GM12891 (cell line): ENCODE measurements at regions not wholly inside any gene's neighbourhood (a gene's known extent, or its start where the extent isn't known, plus 50 kb on each side); places are given as distances from the start of the nearest gene placed in this dataset.

ENCODE experiments used
- DNase-seq: peaks from one replicate; pipeline ENCODE4 v3.0.0; 2011; ENCODE audit warnings: low spot score; ENCODE audit not compliant: insufficient read length
- FAIRE-seq: peaks from 2 replicates; lab custom pipeline; 2011; peaks lifted over from hg19 to GRCh38; lab: Jason Lieb, UNC
- PAX5 ChIP-seq: IDR thresholded peaks from 2 replicates; pipeline ENCODE4 v1.6.1; 2011; ENCODE audit warnings: low read length, moderate library complexity, mild to moderate bottlenecking; ENCODE audit not compliant: insufficient read depth, severe bottlenecking
- POLR2A ChIP-seq: IDR thresholded peaks from 2 replicates; pipeline ENCODE4 v1.6.1; 2011; ENCODE audit warnings: low read depth, low read length, control low read depth
- POLR2AphosphoS5 ChIP-seq: IDR thresholded peaks from 2 replicates; pipeline ENCODE4 v1.6.1; 2011; ENCODE audit warnings: low read depth, low read length, control low read depth
- POU2F2 ChIP-seq: IDR thresholded peaks from 2 replicates; pipeline ENCODE4 v1.6.1; 2011; ENCODE audit warnings: low read depth, mild to moderate bottlenecking, control low read depth, low read length, moderate library complexity
- SPI1 ChIP-seq: IDR thresholded peaks from 2 replicates; pipeline ENCODE4 v1.6.1; 2011; ENCODE audit warnings: low read depth, low read length, control low read depth
- TAF1 ChIP-seq: IDR thresholded peaks from 2 replicates; pipeline ENCODE4 v1.6.1; 2011; ENCODE audit warnings: low read depth, low read length, control low read depth

DNA sequence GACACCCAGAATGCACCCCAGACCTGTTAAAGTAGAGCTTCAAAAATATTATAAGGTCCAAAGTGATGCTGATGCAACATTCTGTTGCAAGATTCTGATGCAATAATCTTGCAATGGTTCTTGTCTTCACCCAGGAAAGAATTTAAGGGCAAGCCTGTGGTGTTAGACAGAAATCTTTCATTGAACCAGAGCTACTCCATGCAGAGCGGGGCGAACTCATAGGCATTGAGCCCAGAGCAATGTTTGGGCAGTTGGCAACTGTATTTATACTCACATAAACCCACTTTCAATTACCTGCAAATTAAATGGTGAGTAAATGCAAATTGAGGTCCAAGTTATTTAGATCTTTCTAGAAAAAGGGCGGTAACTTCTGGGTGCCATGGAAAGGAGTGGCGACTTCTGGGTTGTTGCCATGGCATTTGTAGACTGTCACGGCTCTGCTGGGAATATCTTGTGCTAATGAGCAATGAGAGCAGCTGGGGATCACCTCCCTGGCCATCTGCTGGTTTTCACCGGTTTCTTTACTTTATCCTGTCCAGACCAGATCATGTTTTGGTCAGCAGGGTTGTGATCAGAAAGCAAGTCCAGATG is 163.4 kb downstream of the ICE1 start:
- FAIRE-seq: no peak
- DNase-seq: no peak
- TF ChIP-seq POLR2AphosphoS5 (no peak), POU2F2 (no peak), TAF1 (no peak), PAX5 (no peak), SPI1 (no peak), POLR2A (no peak)

GRCh38 chr5:5584751-5585150 is 162.3 kb downstream of the ICE1 start:
- DNase-seq: no peak
- FAIRE-seq: no peak
- TF ChIP-seq POU2F2 (no peak), SPI1 (no peak), POLR2A (no peak), POLR2AphosphoS5 (no peak), PAX5 (no peak), TAF1 (no peak)

DNA sequence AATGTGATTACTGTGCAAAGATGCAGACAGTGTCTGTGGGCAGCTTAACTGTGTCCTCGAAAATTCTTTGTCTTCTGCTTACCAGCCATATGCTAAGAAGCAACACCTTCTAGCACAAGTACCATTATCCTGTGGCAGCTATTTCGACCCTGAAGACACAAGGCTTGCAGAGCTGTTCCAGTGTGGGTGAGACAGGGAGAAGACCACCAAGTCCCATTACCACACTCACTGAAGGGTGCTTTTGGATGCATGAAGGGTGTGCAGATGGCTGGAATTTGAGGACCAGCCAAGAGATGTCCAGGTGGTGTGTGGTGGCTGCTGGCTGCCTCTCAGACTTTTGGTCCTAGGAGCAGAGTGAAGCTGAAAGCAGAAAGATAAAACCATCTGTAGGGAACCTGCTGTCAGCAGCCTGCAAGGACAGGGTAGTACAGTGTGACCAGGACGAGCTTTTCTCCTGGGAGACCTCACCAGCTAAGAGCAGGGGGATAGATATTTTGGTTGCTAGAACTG is 161.8 kb downstream of the ICE1 start:
- TF ChIP-seq POU2F2 (no peak), POLR2AphosphoS5 (no peak)
- DNase-seq (no peak), FAIRE-seq (no peak)

DNA sequence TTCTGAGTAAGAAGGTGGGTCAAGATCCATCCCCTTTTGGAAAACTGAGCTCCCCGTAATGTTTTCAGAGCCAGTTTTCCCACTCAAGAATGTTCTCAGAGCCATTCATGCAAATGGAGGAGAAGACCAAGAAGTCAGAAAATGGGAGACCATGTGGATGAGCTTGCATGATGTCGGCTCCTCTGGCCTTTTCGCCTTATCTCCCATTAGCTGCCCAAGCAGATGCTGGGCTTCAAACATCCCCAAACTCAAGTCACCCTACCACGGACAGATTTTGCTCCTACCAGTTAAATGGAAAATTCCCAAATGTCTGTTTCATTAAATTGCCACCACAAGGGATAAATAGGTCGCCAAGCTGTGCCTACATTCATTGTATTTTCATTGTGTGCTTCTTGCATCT is 161.4 kb downstream of the ICE1 start:
- FAIRE-seq: no peak
- no peak for TF ChIP-seq TAF1
- TF ChIP-seq PAX5: no peak
- no peak for TF ChIP-seq POLR2AphosphoS5
- no peak for TF ChIP-seq POU2F2
- TF ChIP-seq SPI1: no peak
- no peak for TF ChIP-seq POLR2A
- DNase-seq: no peak

DNA sequence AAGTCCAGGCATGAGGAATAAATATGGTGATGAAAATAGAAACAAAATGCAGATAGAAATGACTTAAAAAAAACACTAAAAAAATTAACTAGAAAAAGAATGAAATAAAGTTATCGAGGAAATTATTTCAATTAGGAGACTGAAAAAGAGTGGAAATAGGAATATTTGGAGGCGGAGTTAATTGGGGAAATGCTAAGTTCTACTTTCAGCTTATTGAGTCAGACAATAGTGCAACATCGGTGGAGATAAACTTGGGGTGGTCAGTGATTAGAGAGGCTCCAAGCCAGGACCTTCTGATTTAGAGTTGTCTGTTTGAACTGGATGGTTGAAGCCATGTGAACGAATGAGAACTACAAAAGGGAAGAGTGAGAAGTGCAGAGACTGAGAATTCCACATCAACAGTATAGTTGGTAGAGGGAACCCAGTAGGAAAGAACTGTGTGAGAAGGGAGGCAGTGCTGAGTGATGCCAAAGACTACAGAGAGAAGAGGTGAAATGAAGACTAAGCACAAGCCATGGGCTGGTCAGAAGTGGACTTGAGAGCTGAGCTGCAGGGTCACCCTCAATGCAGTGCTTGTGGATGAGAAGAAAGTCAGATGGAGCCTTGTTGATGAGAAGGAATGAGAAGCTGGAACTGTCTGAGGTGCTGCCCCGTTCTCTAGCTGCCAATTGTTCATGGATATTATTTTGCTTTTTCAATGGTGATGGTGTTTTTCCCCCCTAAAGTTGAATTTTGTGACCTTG is 160.7 kb downstream of the ICE1 start:
- FAIRE-seq (no peak), DNase-seq (no peak)
- TF ChIP-seq POLR2AphosphoS5 (no peak), PAX5 (no peak), TAF1 (no peak), SPI1 (no peak), POU2F2 (no peak), POLR2A (no peak)

DNA sequence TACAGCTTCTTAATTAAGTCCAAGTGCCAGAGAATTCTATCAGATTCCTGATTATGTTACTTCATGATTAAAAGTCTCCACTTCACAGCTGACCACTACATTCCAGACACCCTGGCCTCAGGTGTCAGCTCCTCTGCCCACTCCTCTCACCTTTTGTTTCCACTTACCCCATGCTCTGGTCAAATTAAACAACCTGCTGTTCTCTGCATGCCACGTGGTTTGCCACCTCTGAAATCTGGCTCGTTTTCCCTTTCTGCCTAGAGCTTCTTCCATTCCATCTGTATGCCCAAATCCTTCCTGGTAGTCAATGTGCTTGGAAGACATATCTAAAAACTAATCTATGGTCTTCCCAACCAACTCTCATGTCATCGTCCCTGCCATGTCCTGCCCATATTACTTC is 158.6 kb downstream of the ICE1 start:
- no peak for FAIRE-seq
- no peak for DNase-seq
- TF ChIP-seq POU2F2 (no peak), PAX5 (no peak), POLR2A (no peak), SPI1 (no peak), POLR2AphosphoS5 (no peak), TAF1 (no peak)

DNA sequence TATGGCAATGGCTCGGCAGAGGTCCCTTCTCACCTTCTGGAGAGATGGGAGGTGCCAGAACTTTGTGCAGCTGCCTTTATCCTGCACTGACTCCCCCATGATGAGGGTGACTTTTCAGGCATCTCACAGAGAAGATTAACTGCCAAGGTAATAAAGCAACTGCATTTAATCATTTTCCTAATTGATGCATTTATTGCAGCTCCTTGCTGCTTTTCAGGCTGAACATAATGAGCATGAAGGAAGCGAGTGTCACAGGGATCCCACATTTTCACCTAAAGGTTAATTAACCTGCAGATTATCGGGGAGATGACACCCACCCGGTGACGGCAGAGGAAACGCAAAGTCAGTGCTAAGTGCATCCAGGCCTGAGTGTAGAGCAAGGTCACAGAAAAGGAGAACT is 154.3 kb downstream of the ICE1 start:
- TF ChIP-seq PAX5: no peak
- no peak for TF ChIP-seq POU2F2
- TF ChIP-seq TAF1: no peak
- TF ChIP-seq SPI1: no peak
- no peak for TF ChIP-seq POLR2AphosphoS5
- TF ChIP-seq POLR2A: no peak
- DNase-seq (no peak), FAIRE-seq (no peak)

DNA sequence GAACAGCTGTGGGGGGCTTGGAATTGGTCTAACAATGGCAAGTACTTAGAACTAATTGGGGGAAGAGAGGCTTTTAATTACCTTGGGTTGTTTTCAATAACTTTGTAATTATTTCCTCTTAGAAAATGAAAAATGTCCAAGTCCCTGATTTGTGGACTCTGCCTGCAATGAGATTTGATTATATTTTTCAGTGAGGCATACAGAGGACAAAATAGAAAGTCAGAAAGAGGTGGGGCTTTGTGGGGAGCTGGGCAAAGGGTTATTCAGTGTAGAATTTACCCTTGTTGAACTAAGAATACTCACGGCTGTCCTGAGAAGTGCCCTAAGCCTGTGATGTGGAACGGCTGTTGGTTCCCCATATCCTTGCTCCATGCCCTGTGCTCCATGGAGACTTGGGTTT is 153.0 kb downstream of the ICE1 start:
- DNase-seq (no peak), FAIRE-seq (no peak)
- TF ChIP-seq POU2F2: no peak
- no peak for TF ChIP-seq PAX5
- TF ChIP-seq SPI1: no peak
- TF ChIP-seq POLR2AphosphoS5: no peak
- TF ChIP-seq TAF1: no peak
- no peak for TF ChIP-seq POLR2A

DNA sequence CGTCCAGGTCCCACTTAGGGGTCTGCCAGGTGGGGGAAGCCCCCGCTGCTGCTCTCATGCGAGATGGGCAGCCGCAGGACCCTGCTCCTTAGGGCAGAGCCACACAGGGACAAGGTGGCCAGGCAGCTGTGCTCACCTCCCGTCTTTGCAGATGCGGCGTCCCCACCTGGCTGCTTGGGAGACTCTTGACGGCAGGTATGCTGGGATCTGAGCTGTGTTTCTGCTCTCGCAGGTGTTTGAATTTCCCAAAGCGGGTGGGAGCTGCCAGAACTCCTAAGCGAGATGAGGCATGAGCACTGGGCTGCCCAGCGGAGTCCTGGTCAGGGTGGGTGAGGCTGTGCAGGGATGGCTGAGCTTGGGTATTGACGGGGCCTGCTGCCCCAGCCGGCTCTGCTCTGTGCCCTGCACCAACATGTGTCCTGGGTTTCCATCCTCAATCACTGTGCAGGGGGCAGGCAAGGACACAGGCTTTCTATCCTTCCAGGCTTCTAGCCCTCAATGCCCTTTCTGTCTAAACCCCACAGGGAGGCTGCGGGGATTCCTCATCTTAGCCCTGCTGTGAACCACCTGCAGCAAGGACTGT is 151.4 kb downstream of the ICE1 start:
- FAIRE-seq (no peak), DNase-seq (no peak)
- TF ChIP-seq POLR2A: no peak
- TF ChIP-seq TAF1: no peak
